Heart left ventricle (tissue), 13 donors: ENCODE measurements at regions not wholly inside any gene's neighbourhood (a gene's known extent, or its start where the extent isn't known, plus 50 kb on each side); places are given as distances from the start of the nearest gene placed in this dataset.

Experiments used
- CTCF ChIP-seq, 12 donors: fragments of 200-600 bp; sonication (generic) in 4 of 12; IDR thresholded peaks; one replicate each; pipeline versions ENCODE4 v1.5.0 to v1.8.0; 2018 to 2022; ENCODE audit warnings: antibody characterized with exemption in 12 of 12, mild to moderate bottlenecking in 5 of 12
- POLR2A ChIP-seq, 2 donors: fragments of 450-650 bp; IDR thresholded peaks; one replicate each; pipeline ENCODE4 v1.6.1; 2017; ENCODE audit warnings: antibody characterized with exemption in 2 of 2, mild to moderate bottlenecking in 2 of 2, moderate library complexity in 2 of 2
- donor health status: ischemic (EF 13 %, LVEDD 7.1; RV severe dilation, severe dysfunction).
- donor health status: DM: no; HTN: yes; CAD: no.
- donor health status: DM: no; HTN: no; CAD: no.
- donor health status: ischemic (EF 25% LVEDD 6.9; RV normal size, moderate dysfunction).
- donor health status: ischemic (EF 25% LVEDD 5.7; RV mildly dilated, moderate dysfunction).
- donor health status: ischemic (EF 35%, LVEDD 5.7; RV mildly dilated, moderate dysfunction).
- donor health status: nonischemic (EF 11% LVEDD 7.7; RV severe dilation, severe dysfunction).
- donor health status: DM: yes; HTN: yes; CAD: no.
- donor health status: PGD.
- donor health status: ischemic (EF 29% LVEDD 5.4; RV normal size, mild dysfunction).
- donor health status: nonischemic (EF 23%, LVEDD 6.1; RV moderate dilation, normal function).

DNA sequence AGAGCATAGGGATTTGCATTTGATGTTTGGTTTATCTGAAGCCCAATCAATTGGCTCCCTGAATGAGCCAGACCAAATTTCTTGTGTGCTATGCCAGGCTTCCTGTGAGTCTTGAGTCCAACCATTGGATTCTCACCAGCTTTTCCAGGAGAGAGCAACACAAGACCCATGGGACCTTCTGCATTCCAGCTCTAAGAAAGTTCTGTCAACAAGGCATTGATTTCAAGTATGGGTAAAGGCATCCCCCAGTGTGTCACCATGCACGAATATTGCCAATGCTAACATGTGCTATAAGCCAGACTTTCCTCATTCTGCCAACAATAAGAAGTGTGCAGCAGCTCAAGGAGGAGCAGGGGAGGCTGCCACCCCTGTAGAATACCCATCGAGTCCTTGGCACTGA, 266.6 kb downstream of the ETAA1 start:
- no peak for TF ChIP-seq CTCF (IDR thresholded peaks at IDR 0.05)
- no peak for TF ChIP-seq POLR2A (IDR thresholded peaks at IDR 0.05)
